ENCODE measurements at regions not wholly inside any gene's neighbourhood (a gene's known extent, or its start where the extent isn't known, plus 50 kb on each side); places are given as distances from the start of the nearest gene placed in this dataset.

DNA sequence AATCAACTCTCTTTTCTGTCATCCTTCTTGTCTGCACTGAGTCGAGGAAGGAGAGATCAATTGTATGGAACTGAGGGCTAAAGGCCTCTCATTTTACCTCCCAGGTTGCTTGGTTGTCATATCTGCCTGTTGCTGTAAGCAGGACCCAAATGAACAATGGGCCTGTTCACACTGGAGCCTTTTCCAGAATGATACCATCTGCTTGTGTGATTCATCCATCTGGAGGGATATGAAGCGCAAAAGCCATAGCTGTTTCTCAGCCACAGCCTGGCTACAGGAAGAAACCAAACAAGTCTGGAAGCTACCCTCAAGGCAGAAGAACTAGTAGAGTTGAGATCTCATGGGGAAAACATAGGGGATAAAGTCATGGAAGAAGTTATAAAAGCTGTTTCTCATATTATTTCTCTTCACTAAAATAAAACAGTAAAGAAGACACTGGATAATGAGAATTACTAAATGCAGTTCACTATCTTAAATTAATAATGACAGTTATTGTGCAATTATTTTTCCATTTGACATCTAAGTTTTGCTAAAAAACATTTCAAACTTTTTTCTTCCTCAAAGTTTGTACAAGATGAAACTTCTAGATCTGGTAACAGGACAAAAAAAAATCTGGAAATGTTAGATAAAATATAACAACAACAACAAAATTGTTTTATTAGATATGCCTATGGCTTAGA is 106.3 kb downstream of the SPTSSA start:
- intact Hi-C loops (cut with DNase I): no loop called here
- no peak for DNase-seq
- peak; percentile 87 for ATAC-seq (ENCODE audit: poor library complexity)

DNA sequence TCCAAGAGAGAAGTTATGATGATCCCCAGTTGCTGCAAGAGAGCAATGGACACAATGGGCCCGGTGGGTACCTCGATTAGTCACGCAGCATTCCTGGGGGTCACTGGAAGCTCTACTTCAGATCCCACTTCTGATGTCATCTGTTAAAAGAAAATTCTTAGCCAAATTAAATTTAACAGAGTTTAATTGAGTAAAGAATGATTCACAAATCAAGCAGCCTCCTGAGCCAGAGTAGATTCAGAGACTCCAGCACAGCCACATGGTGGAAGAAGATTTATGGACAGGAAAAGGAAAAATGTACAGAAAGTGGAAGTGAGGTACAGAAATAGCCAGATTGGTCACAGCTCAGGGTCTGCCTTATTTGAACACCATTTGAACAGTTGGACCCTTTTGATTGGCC is 107.5 kb downstream of the SPTSSA start:
- intact Hi-C loops (cut with DNase I): no loop called here
- DNase-seq (no peak), ATAC-seq (ENCODE audit: poor library complexity) (peak; percentile 35)

DNA sequence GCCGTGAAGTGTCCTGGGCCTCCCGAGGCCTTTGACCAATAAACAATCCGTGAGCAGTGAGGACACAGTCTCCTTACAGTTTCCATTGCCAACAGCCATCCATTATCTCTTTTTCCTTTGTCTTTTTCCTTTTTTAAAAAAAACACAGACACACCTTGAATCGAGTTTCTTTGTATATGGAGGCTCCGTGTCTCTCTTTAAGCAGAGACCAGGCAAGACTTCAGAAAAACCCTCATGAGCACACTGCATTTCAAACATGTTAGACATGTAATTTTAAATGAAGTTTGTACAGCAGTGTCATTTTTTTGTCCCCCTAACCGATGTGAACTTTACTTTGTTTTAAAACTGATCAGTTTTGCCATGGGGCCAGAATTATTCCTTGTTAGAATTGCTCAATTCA is 111.1 kb downstream of the SPTSSA start:
- DNase-seq (no peak), ATAC-seq (ENCODE audit: poor library complexity) (no peak)
- intact Hi-C loops (cut with DNase I): no loop called here

DNA sequence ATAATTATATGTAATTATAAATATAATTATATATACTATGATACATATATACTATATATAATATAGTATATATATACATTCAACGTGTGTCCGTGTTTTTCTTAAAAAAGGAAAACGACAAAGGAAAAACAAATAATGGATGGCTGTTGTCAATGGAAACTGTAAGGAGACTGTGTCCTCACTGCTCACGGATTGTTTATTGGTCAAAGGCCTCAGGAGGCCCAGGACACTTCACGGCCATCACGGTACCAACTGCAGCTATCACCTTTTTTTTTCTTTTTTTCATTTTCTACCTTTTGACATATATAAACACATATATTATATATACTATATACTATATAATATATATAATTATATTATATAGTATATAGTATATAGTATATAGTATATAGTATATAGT is 113.4 kb downstream of the SPTSSA start:
- ATAC-seq (ENCODE audit: poor library complexity): no peak
- no peak for DNase-seq
- intact Hi-C loops (cut with DNase I): no loop called here

DNA sequence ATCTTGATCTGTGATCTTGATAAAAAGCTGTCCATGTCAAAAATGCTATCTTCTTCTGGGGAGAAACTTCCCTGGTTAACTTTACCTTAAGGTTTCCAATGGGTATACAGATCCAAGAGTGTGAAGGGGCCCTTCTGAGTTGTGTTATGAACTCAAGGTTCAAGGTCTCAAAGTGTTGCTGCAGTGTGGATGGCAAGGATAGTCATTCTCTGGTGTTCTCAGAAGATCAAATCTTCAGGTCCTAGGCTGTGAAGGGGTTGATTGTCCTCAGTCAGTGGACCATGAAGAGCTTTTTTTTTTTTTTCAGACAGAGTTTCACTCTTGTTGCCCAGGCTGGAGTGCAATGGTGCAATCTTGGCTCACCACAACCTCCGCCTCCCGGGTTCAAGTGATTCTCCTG is 114.4 kb downstream of the SPTSSA start:
- ATAC-seq (ENCODE audit: poor library complexity) (no peak), DNase-seq (no peak)
- intact Hi-C loops (cut with DNase I): no loop called here

DNA sequence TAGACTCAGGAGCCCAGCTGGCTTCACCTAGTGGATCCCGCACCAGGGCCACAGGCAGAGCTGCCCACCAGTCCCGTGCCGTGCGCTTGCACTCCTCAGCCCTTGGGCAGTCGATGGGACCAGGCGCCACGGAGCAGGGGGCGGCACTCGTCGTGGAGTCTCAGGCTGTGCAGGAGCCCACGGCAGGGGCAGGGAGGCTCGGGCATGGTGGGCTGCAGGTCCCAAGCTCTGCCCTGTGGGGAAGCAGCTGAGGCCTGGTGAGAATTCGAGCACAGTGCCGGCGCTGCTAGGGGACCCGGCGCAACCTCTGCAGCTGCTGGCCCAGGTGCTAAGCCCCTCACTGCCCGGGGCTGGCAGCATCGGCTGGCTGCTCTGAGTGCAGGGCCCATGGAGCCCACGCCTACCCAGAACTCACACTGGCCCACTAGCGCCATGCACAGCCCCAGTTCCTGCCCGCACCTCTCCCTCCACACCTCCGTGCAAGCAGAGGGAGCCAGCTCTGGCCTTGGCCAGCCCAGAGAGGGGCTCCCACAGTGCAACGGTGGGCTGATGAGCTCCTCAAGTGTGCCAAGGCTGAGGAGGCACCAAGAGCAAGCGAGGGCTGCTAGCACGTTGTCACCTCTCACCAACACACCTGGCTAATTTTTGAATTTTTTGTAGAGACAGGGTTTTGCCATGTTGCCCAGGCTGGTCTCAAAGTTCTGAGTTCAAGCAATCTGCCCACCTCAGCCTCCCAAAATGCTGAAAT is 116.1 kb downstream of the SPTSSA start:
- intact Hi-C loops (cut with DNase I): no loop called here
- ATAC-seq (ENCODE audit: poor library complexity) (no peak), DNase-seq (no peak)

DNA sequence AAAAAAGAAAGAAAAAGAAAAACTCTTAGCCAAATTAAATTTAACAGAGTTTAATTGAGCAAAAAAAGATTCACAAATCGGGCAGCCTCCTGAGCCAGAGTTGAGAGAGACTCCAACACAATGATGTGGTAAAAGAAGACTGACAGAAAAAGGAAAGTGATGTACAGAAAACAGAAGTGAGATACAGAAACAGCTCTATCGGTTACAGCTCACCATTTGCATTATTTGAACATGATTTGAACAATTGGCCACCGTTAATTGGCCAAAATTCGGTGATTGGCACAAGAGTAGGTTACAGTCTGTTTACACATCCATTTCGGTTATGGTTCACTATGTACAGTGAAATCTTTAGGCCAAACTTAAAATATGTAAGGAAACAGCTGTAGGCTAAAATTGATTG is 117.7 kb downstream of the SPTSSA start:
- ATAC-seq (ENCODE audit: poor library complexity): no peak
- intact Hi-C loops (cut with DNase I): no loop called here
- no peak for DNase-seq

DNA sequence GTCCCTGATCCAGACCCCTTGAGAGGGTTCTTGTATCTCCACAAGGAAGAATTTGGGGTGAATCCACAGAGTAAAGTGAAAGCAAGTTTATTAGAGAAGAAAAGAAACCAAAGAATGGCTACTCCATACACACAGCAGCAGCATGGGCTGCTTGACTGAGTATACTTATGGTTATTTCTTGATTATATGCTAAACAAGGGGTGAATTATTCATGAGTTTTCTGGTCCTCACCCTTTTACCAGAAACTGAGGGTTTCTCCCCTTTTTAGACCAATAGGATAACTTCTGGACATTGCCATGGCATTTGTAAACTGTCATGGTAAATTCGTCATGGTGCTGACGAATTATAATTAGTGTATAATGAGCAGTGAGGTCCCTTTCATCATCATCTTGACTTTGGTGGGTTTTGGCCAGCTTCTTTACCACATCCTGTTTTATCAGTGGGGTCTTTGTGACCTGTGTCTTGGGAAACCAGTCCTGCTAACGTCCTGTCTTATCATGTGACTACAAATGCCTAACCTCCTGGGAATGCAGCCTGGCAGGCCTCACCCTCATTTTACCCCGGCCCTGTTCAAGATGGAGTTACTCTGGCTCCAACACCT is 121.9 kb downstream of the SPTSSA start:
- intact Hi-C loops (cut with DNase I): no loop called here
- DNase-seq: no peak
- no peak for ATAC-seq (ENCODE audit: poor library complexity)

DNA sequence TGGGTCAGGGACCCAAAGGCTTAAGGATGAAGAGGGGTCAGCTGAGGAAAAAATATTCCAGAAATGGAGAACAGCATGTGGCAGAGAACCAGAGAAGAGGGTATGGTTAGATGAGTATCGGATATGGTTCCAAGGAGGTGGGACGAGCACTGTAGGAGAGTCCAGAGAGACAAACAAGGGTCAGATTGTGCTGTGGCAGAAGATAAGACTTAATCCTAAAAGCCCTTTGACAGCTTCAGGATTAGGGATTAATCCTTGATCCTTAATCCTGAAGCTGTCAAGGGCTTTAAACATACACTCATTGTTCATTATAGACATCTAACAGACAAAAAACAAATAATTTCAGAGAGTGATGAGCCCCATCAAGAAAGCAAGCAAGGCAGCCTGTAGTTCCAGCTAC is 124.0 kb downstream of the SPTSSA start:
- ATAC-seq (ENCODE audit: poor library complexity): no peak
- intact Hi-C loops (cut with DNase I): loop anchor here (10.0 kb wide), 1 partner anchor 157 kb away; no protein-coding TSS in a partner anchor
- DNase-seq: no peak

DNA sequence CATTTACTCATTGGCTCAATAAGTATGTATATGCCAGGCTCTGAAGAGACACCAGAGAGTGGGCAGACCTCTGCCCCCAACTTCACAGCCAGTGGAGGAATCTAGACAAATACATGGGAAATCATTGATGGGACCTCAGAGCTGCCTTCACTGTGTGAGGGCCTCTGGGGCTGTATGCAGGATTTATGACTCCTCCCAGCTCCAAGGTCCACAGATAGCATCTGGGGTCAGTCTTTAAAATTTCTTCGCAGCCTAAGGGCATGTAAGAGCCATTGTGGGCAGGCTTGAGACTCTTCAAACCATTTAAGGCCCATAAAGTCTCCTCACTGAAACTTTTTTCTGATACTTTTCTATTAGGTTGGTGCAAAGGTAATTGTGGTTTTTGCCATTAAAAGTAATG is 125.5 kb downstream of the SPTSSA start:
- ATAC-seq (ENCODE audit: poor library complexity): no peak
- no peak for DNase-seq
- intact Hi-C loops (cut with DNase I): loop anchor here (10.0 kb wide), 1 partner anchor 158 kb away; no protein-coding TSS in a partner anchor

DNA sequence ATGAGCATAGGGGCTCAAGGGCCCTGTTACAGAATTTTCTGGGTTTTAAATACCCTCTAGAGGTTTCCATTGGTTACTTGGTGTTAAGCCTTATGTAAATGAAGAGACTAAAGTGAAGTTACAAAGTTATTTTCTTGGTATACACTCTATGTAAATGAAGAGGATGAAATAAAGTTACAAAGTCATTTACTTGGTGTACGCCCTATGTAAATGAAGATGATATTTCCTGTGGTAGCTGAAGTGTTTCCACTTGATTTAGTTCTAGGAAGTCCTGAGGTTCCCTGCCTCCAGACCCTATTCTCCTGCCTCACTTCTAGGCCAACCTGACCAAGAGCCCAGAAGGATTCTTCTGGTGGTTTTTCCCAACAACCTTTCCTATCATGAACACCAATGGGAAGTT is 126.1 kb downstream of the SPTSSA start:
- intact Hi-C loops (cut with DNase I): loop anchor here (10.0 kb wide), 1 partner anchor 159 kb away; no protein-coding TSS in a partner anchor
- ATAC-seq (ENCODE audit: poor library complexity) (no peak), DNase-seq (no peak)

DNA sequence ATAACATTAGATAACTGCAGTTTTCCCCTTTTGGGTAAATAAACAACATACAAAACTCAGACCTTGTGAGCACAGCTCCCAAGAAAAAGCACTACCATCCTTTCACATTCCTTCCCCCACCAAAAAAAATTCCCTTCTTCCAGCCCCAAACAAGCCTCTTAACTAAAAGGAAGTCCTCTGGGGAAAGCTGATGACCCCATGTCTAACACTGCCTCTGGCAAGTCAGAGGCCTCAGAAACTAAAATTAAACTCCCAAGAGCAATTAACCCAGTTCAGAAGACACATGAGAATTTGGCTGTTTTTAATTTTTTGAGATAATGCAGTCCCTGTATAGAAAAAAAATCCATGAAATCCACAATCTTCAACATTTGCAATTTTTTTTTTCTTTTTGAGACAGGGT is 127.7 kb downstream of the SPTSSA start:
- intact Hi-C loops (cut with DNase I): loop anchor here (10.0 kb wide), 1 partner anchor 160 kb away; no protein-coding TSS in a partner anchor
- ATAC-seq (ENCODE audit: poor library complexity) (no peak), DNase-seq (no peak)

DNA sequence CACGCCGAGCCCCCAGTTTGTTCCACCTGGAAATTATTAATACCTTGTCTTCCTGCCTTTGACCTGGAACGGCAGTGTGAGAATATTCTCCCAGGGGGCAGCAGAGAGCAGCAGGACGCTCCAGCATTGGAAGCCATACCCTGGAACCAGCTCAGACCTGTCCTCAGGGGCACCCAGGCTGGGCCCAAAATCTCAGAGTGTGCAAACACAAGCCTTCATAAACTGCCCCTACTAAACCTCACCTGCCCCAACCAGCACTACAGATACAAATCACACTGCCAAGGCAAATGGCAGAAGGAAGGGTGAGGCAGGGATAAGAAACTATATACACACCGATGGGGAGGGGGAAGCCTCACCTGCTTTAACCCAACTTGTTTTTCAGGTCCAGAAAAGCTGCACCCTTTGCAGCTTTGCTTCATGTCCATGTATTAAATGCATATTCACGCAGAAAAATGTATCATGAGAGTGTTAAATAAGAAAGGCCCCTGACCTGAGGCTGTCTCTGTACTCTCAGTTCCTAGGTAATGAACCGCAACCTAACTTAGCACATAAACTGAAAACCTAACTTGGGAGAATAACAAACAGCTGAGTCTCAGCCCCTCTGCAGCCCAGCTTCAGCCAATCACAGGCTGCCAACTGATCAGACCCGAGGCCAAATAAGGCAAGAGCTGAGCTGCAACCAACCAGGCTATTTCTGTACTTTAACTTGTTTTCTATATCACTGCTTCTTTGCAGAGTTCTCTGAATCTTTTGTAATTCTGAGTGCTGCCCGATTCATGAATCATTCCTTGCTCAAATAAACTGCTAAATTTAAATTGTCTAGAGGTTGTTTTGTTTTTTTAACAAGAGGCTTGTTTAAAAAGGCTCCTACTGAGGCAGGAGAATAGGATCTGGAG is 130.1 kb downstream of the SPTSSA start:
- ATAC-seq (ENCODE audit: poor library complexity) (peak; percentile 90), DNase-seq (peak; percentile 70)
- intact Hi-C loops (cut with DNase I): loop anchor here (10.0 kb wide), 1 partner anchor 163 kb away; no protein-coding TSS in a partner anchor

DNA sequence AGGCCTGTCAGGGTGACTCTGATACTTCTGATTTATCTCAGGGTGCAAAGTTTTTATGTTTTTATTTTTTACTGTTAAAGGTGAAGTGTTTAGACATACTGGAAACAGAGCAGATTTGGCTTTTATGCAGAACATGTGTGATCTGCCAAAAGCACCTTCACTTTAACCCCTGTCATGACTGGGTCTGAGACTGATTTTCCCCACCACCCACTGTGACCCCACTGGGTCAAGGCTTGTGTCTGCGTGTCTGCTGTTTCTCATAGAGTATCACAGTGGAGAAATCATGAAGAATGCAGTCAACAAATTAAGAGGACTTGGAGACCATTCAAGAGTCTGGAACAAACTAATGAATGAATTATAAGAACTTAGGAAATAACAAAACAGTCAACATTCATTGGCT is 131.2 kb downstream of the SPTSSA start:
- intact Hi-C loops (cut with DNase I): loop anchor here (10.0 kb wide), 1 partner anchor 164 kb away; no protein-coding TSS in a partner anchor
- DNase-seq (no peak), ATAC-seq (ENCODE audit: poor library complexity) (no peak)

DNA sequence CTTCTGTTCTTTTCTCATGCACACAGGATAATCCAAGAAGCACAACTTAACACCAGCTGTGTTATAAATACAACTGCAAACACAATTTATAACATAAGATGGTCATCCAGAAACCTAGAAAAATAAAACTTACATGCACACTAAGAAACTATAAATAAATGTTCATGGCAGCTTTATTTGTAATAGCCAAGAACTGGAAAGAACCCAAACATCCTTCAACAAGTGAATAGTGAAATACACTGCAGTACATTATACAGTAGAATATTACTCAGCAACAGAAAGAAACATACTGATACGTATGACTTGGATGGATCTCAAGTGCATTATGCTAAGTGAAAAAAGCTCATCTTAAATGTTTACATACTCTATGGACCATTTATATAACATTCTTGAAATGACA is 132.7 kb downstream of the SPTSSA start:
- intact Hi-C loops (cut with DNase I): no loop called here
- ATAC-seq (ENCODE audit: poor library complexity): peak; percentile 24
- DNase-seq: no peak

DNA sequence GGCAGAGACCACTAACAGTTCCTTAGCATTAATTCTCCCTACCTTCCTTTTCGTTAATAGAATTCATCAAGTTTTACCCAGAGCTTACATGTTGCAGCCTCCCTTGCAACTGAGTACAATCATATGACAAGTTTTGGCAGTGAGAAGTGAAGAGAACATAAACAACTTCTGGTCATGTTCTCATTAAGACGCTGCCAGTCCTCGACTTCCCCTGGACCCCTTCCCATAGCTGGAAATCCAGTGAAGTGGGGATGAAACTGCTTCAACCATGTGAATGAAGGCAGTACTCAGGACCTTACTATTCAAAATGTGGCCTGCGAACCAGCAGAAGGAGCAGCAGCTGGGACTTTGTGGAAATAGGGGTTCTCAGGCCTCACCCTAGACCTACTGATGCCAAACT is 133.9 kb downstream of the SPTSSA start:
- ATAC-seq (ENCODE audit: poor library complexity) (no peak), DNase-seq (no peak)
- intact Hi-C loops (cut with DNase I): no loop called here

DNA sequence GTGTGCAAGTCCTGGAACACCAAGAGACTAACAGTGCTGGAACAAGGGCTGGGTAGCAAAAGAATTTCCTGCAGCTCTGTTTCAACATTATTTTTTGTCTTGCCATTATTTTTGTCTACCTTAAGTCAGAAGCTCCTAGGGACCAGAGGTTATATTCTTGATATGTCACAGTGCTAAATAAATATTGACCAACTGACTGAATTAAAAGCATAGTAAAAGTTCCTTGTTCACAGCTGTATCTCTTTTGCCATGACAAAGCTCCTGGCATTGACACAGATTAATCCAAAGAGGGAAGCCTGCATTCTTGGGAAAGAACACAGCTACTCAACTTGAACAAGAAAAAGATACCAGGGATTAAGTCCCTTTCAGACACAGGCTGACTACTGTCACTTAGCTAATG is 136.5 kb downstream of the SPTSSA start:
- ATAC-seq (ENCODE audit: poor library complexity): peak; percentile 9
- intact Hi-C loops (cut with DNase I): no loop called here

DNA sequence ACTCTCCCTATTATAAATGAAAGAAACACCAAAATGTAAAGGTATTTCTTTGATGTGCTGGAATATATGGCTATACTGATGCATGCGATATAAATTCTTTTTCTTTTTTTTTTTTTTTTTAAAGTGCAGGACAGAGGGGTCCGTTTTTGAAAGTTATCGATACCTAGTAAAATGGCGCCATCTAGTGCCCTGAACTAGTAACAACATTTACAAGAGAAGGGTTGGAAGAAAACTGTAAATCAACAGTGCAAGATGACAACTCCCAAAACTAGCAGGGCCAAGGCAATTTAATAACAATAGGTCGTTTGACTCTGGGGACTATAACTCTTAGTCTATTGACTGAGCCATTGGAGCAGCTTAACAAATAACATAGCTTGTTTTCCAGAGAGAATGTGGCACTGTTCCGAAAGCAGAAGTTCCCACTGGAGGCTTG is 137.7 kb downstream of the SPTSSA start:
- intact Hi-C loops (cut with DNase I): no loop called here
- no peak for DNase-seq
- peak; percentile 70 for ATAC-seq (ENCODE audit: poor library complexity)

More for the DNA sequence above, 136.5 kb downstream of the SPTSSA start:
- DNase-seq: no peak

DNA sequence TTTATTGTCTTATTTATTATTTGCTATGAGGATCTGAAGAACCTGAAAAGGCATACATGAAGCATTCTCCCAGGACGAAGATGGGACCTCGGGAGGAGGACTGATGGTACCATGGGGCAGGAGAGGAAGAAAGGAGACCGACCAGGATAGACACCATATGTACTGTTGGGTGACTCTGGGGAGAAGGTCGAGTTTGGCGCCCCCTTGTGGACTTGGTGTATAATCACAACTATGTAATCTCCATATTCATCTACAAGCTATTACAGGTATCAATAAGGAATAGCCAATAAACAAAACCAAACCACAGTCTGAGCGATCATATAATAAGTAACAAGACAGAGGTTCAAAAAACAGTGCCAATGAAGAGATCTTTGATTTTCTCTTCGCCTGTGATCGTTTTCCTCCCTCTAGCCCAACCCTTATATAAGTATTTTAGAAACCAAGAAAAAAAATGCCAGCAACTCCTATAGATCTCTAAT is 139.1 kb downstream of the SPTSSA start:
- ATAC-seq (ENCODE audit: poor library complexity): peak; percentile 80
- intact Hi-C loops (cut with DNase I): no loop called here

More for the DNA sequence above, 139.1 kb downstream of the SPTSSA start:
- peak; percentile 65 for DNase-seq

Data from Right ventricle myocardium superior (tissue), 1 donor.